ENCODE measurements at regions not wholly inside any gene's neighbourhood (a gene's known extent, or its start where the extent isn't known, plus 50 kb on each side); places are given as distances from the start of the nearest gene placed in this dataset.

- in situ Hi-C loops (cut with MboI; ENCODE audit: low sequenced_read_pairs): no loop called here
- dilution Hi-C loops (cut with HindIII; ENCODE audit: low sequenced_read_pairs, unreplicated experiment): no loop called here
- H3K27me3 ChIP-seq (ENCODE audit: control insufficient read depth, insufficient read depth, low read length): no peaks in the 10 kb centered on the region
- H2BK20ac ChIP-seq (ENCODE audit: low read depth, low read length): no peak overlapping the region
- ChIA-PET POLR2A (ENCODE audit: unreplicated experiment) (no interaction called here), CTCF (interaction anchor here (1.0 to 1.1 kb wide), 2 partner anchors 16 to 30 kb away, joined by 4 to 5 read pairs; no protein-coding TSS in a partner anchor)
- H4K5ac ChIP-seq (ENCODE audit: low read depth, low read length): no peak overlapping the region
- H3K18ac ChIP-seq (ENCODE audit: low read depth, low read length): no peak overlapping the region
- DNase-seq (no peak), ATAC-seq (ENCODE audit: low read depth) (no peak)
- no peak overlapping the region for H2BK5ac ChIP-seq (ENCODE audit: low read depth, low read length, poor library complexity, severe bottlenecking)
- H3K36me3 ChIP-seq (ENCODE audit: control insufficient read depth, insufficient read depth, low read length): no peaks in the 10 kb centered on the region
- WGBS, 2 experiments (ENCODE audit: extremely low coverage in 2 of 2, insufficient read length in 1 of 2): no CpG with 5 or more reads among the region's 1 CpG
- H3K9ac ChIP-seq (ENCODE audit: low read depth, low read length): no peak overlapping the region
- no peak for TF ChIP-seq ELK1 (IDR thresholded peaks at IDR 0.05; ENCODE audit: borderline replicate concordance, low read depth, low read length)
- no peak for TF ChIP-seq CTCF (conservative IDR thresholded peaks at IDR 0.05; ENCODE audit: low read depth, low read length)
- no peak for TF ChIP-seq MAFK (IDR thresholded peaks at IDR 0.05; ENCODE audit: low read depth, low read length)
- TF ChIP-seq POLR2A (IDR thresholded peaks at IDR 0.05; ENCODE audit: low read depth, low read length): no peak
- H3K4me2 ChIP-seq (ENCODE audit: low read depth, low read length): no peak overlapping the region
- H2AFZ ChIP-seq (replicated peaks; ENCODE audit: low read length, poor library complexity): no peak overlapping the region
- no peaks in the 10 kb centered on the region for H3K9me1 ChIP-seq (ENCODE audit: insufficient read depth, low read length)
- no TSS peak for BruUV-seq (replicated peaks)
- H3K27ac ChIP-seq (ENCODE audit: insufficient read depth, low read length): no peak overlapping the region
- no peak overlapping the region for H3K4me3 ChIP-seq (ENCODE audit: insufficient read depth, low read depth, low read length)
- no peak overlapping the region for H3K4ac ChIP-seq (ENCODE audit: low read depth, low read length)
- H2AK9ac ChIP-seq (replicated peaks; ENCODE audit: low read depth, low read length, poor library complexity): no peak overlapping the region
- no peaks in the 10 kb centered on the region for H3K79me1 ChIP-seq (ENCODE audit: low read depth in 1 of 2, low read length in 2 of 2)
- H4K8ac ChIP-seq (ENCODE audit: low read depth in 2 of 2, low read length in 2 of 2): no peak overlapping the region
- H4K20me1 ChIP-seq (ENCODE audit: insufficient read depth, low read length): no peaks in the 10 kb centered on the region
- no peak overlapping the region for H3K14ac ChIP-seq (replicated peaks; ENCODE audit: low read depth, low read length)
- intact Hi-C loops (cut with micrococcal nuclease): no loop called here
- no peak overlapping the region for H2BK120ac ChIP-seq (ENCODE audit: low read depth, low read length)
- H3K23ac ChIP-seq (ENCODE audit: low read depth, low read length): no peak overlapping the region
- H3K9me3 ChIP-seq (ENCODE audit: control insufficient read depth, insufficient read depth, low read length): no peaks in the 10 kb centered on the region
- no peak overlapping the region for H3K56ac ChIP-seq (ENCODE audit: extremely low read depth, insufficient read depth, low read length)
- no peak overlapping the region for H2AK5ac ChIP-seq (ENCODE audit: low read depth, low read length)
- no peak overlapping the region for H4K91ac ChIP-seq (ENCODE audit: insufficient read depth, low read depth, low read length)
- H2BK15ac ChIP-seq (ENCODE audit: low read depth, low read length): no peak overlapping the region
- no peaks in the 10 kb centered on the region for H3K4me1 ChIP-seq (ENCODE audit: control insufficient read depth, insufficient read depth, low read length)
Observed at GRCh38 chr3:112718516-112718915, 77.6 kb upstream of the CCDC80 start.

Measured in IMR-90 (cell line).